HG02938 (cell line): ENCODE measurements at regions not wholly inside any gene's neighbourhood (a gene's known extent, or its start where the extent isn't known, plus 50 kb on each side); places are given as distances from the start of the nearest gene placed in this dataset.
A peak's percentile ranks its signal among the peaks of the same experiment; 100 is the strongest.
"Not testable (repeated sequence)": the region's sequence is repeated elsewhere in the genome, so short reads cannot be mapped to it uniquely, and the experiment has no call there.

Source experiments
- ATAC-seq: cut with Tn5 transposase; IDR thresholded peaks from one replicate; pipeline ENCODE4 v1.9.1; 2021; ENCODE audit warnings: mild to moderate bottlenecking, moderate library complexity; ENCODE audit not compliant: unreplicated experiment

GRCh38 chr9:27671636-27672035 lies 98.4 kb upstream of the C9orf72 start:
- ATAC-seq = no peak

- ATAC-seq = no peak
Observed at GRCh38 chr9:27672718-27673117, 99.4 kb upstream of the C9orf72 start.

GRCh38 chr9:27673641-27674040 lies 100.4 kb upstream of the C9orf72 start:
- no peak for ATAC-seq

- no peak for ATAC-seq
Observed at GRCh38 chr9:27675354-27675753, 102.1 kb upstream of the C9orf72 start.

GRCh38 chr9:27676827-27677226 lies 103.5 kb upstream of the C9orf72 start:
- ATAC-seq = no peak

GRCh38 chr9:27679338-27679737 lies 106.1 kb upstream of the C9orf72 start:
- ATAC-seq = no peak

GRCh38 chr9:27683181-27683580 lies 109.9 kb upstream of the C9orf72 start:
- no peak for ATAC-seq

- no peak for ATAC-seq
Observed at GRCh38 chr9:27688954-27689353, 115.7 kb upstream of the C9orf72 start.

- not testable (repeated sequence) for ATAC-seq
Observed at GRCh38 chr9:27690816-27691215, 117.5 kb upstream of the C9orf72 start.

GRCh38 chr9:27699621-27700020 lies 126.3 kb upstream of the C9orf72 start:
- ATAC-seq = no peak

GRCh38 chr9:27701016-27701415 lies 127.7 kb upstream of the C9orf72 start:
- no peak for ATAC-seq

- no peak for ATAC-seq
Observed at GRCh38 chr9:27701587-27701986, 128.3 kb upstream of the C9orf72 start.

- ATAC-seq = no peak
Observed at GRCh38 chr9:27703216-27703980, 130.1 kb upstream of the C9orf72 start.

- no peak for ATAC-seq
Observed at GRCh38 chr9:27711241-27711640, 138.0 kb upstream of the C9orf72 start.

GRCh38 chr9:27712806-27713205 lies 139.5 kb upstream of the C9orf72 start:
- no peak for ATAC-seq

- no peak for ATAC-seq
Observed at GRCh38 chr9:27714388-27714787, 141.1 kb upstream of the C9orf72 start.

GRCh38 chr9:27715651-27716050 lies 142.4 kb upstream of the C9orf72 start:
- no peak for ATAC-seq

GRCh38 chr9:27717991-27718390 lies 144.7 kb upstream of the C9orf72 start:
- ATAC-seq = no peak

GRCh38 chr9:27719711-27720110 lies 146.4 kb upstream of the C9orf72 start:
- no peak for ATAC-seq

GRCh38 chr9:27722866-27723265 lies 149.6 kb upstream of the C9orf72 start:
- no peak for ATAC-seq

- ATAC-seq = peak; percentile 84
Observed at GRCh38 chr9:27726244-27727081, 153.2 kb upstream of the C9orf72 start.

GRCh38 chr9:27732494-27732893 lies 159.2 kb upstream of the C9orf72 start:
- no peak for ATAC-seq
